HG03064 (cell line): ENCODE measurements at regions not wholly inside any gene's neighbourhood (a gene's known extent, or its start where the extent isn't known, plus 50 kb on each side); places are given as distances from the start of the nearest gene placed in this dataset.
"Not testable (repeated sequence)": the region's sequence is repeated elsewhere in the genome, so short reads cannot be mapped to it uniquely, and the experiment has no call there.

Source experiments
- ATAC-seq: cut with Tn5 transposase; IDR thresholded peaks from one replicate; pipeline ENCODE4 v1.9.1; 2021; ENCODE audit warnings: low read depth; ENCODE audit not compliant: unreplicated experiment

DNA sequence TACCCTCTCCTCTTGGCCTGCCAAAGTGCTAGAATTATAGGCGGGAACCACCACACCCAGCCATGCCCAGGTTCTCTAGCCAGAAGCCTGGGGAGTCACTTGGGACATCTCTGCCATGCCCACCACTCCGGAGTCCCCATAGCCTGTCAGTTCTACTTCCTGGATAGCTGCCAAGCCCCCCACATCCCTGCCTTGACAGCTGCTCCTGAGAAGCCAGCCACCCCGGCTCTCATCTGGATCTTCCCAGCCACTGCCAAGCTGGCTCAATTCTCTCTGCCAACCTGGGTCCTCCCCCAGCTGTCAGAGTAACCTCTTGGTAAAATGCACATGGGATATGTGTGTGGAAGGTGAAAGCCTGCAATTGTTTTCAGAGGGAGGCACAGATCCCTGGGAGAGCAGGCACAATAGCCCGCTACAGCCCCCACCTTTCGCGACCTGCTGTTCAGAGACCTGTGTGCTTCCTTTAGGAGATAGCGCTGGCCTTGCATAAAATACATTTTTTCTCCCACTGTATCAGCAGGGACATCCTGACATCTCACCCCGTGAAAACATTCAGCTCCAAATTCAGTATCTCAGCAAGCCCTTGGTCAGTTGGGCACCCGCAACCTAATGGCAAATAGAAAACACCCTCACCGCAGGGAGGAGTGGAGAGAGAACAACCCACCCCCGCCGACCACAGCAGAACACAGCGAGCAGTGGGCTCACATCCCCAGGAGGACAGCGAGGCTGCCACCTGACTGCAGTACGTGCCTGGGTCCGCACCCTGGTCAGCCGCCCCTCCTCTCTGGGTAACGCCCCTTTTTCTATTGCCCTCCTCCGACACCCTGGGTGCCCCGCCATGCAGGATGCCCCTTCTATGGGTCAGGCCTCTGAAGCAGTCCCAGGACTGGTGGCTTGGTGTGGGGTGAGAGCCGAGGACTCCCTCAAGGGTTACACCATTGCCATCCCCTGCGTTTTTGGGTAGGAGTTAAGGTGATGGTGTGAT lies 1342.2 kb downstream of the BRD1 start:
- no peak for ATAC-seq

DNA sequence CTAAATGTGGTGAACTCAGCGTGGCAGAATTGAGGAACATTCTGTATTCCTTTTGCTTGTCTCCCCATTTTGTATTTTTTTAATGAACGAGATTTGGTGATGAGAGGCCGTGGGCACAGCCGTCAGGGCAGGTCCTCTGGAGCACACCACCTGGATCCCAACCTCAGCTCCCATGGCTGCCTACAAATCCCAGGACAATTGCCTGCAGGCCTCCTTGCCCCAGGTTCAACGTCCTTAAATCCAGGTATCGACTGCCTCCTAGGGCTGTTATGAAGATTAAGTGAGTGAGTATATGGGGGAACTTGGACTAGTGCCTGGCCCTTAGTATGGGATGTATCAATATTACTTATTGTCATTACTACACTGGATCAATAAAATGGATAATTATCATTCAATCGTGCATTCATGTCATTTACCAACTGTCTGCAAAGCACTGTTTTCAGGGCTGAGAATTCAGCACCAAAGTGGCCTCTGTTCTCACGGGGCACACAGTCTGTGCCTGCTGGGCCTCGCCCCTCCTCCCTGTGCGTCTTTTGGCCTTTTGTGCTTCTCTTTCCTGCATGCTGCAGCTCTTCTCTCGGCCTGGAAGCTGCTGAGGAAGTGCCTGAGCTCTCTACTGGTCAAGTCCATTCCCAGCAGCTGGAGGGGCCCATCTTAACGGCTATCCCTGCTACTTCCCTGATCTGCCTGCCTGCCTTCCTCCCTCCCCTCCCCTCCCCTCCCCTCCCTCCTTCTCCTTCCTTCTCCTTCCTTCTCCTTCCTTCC lies 1343.7 kb downstream of the BRD1 start:
- no peak for ATAC-seq

DNA sequence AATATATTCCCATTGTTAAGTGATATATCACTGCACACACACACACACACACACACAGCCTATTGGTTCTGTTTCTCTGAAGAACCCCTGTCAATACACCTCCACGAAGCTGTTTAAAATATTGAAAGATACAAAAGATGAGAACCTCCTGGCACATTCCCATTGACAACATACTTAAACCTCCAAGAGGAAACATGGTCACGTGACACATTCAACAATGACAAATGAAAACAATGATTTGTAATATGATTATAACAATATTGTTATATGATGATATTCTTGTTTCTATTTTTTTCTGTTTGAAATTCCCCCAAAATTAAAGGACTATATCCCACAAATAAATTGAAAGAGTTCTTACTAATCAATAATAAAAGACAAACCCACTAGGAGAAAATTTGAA lies 1344.9 kb downstream of the BRD1 start:
- ATAC-seq: no peak

DNA sequence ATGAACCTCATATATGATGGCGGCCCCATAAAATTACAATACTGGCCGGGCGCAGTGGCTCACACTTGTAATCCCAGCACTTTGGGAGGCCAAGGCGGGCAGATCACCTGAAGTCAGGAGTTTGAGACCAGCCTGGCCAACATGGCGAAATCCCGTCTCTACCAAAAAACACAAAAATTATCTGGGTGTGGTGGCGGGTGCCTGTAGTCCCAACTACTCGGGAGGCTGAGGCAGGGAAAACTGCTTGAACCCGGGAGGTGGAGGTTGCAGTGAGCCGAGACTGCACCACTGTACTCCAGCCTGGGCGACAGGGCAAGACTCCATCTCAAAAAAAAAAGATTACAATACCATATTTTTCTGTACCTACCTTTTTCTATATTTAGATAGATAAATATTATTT lies 1345.5 kb downstream of the BRD1 start:
- not testable (repeated sequence) for ATAC-seq

DNA sequence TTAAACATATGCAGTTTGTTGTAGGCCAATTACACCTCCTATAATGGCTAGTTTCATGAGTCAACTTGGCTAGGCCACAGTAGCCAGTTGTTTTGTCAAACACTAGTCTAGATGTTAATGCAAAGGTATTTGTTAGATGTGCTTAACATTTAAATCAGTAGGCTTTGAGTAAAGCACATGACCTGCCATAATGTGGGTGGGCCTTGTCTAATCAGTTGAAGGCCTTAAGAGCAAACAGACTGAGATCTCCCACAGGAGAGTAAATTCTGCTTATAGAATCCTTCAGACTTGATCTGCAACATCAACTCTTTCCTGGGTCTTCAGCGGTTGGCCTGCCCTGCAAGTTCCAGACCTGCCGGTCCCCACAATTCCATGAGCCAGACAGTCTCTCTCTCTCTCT lies 1345.9 kb downstream of the BRD1 start:
- no peak for ATAC-seq

DNA sequence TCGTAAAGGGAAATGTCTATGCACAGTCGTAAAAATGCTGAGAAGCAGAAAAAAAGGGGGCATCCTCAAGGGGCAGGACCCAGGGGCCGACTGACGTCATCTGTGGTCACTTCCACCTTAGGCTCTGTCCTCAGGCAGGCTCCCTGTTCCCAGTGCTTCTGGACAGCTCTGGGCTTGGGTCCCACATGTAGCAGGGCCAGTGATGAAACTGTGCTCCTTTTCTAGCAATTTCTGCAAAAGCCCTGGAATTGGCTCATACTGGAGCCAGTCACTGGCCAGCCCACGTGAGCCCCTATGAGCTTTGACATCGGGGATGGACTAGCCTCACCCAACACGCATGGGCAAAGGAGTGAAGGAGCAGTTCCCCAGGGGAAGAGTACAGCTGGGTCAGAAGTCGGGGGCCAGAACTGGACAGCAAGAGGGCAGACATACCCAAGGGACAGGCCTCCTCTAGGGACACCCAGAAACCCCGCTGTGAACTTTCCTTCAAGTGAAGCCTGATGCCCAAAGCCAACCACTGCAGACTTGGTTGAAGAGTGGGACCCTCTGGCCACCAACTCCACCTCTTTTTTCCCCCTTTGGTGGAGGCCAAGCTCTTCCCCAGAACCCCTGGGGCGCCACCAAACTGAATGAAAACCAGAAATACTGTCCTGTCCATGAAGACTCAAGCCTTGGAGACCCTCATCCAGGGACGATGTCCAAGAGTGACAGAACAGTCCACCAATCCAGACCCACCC lies 1349.0 kb downstream of the BRD1 start:
- no peak for ATAC-seq

DNA sequence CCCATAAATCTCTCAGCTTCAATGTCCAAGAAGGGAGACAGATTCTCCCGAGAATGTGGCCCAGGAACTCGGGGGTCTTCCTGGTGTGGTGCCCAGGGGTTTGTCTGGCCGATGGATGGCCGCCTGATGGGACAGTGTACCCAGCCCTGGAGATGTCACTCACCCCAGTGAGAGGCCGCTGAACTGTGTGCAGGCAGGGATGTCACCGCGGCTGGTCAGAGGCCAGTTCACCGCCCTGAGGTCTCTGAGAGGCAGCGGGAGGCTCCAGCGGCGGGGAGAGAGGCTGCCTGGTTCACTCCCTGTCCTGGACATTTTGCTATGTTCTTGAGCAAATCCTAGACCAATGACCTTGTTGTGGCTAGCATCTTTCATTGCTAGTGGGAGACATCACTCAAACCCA lies 1349.5 kb downstream of the BRD1 start:
- ATAC-seq: no peak

DNA sequence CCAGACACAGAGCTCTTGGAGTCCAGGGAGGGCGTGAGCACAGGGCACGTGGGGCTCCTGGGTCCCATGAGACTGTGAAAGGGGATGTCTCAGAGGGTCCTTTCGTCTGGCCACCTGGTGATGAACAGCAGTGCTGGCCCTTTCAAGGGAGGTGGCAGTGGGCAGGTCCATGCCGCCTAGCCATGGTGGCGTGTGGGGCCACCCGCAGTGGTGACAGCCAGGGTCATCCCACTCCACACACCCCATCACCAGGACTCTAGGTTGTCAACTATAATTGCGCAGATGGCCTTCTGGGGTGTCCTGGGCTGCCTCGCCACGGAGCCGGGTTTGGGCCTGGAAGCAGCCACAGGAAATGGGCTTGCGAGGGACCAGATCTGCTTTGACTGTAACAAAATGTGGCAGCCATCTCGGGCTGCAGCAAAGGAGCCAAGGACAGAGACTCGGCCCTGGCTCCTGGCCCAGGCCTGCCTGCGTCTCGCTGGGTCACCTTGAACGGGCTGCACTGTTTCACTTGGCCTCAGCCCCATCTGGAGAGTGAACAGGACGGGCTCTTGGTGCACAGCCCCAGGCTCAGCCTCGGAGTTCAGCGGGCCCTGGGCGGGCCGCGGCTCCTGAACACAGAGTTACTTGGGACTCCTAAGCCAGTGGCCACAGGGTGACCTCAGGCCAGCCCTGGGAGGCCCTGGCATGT lies 1350.5 kb downstream of the BRD1 start:
- no peak for ATAC-seq

DNA sequence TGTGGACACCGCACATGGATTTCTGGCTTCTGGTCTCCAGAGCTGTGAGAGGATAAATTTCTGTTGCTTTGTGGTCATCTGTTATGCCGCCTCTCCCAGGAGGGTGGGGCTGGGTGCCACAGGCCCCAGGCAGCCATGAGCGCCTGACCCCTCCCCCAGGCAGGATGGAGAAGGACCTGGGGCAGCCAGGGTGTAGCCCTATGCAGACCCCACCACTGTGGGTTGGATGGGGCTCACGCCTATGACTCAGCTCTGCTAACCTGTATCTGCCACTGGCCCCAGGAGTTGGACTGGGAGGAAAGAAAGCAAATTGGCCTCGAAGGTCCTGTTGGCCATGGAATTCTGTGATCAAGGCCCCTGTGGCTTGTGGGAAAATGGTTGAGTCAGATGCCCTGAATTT lies 1351.1 kb downstream of the BRD1 start:
- ATAC-seq: no peak

DNA sequence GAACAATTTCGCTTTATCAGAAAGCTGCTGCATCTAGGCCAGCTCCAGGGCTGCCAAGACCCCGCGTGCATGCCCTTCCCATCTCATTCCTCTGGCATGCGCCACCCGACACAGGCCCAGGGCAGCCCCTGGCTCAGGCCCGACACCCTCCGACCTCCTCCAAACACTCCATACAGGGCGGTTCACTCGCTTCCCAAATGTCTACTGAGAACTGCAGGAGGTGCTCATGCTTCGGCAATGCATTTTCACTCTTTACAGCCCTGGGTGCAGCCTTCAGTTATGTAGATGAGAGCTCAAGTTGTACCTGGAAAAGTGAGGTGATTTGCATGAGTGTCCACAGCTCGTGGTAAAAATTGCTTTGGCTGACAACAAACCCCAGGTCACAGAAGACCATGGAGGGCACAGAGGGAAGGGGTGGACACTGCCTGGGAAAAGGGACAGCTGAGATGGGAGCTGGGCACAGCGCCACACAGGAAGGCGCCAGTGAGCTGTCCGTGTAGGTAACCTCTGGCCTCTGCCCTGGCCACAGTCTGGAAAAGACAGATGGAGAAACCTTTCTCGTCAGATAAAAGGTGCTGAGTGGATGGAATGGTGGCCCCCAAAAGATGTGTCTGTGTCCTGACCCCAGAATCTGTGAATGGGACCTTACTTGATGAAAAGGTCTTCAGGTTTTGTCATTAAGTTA lies 1351.9 kb downstream of the BRD1 start:
- ATAC-seq: no peak

DNA sequence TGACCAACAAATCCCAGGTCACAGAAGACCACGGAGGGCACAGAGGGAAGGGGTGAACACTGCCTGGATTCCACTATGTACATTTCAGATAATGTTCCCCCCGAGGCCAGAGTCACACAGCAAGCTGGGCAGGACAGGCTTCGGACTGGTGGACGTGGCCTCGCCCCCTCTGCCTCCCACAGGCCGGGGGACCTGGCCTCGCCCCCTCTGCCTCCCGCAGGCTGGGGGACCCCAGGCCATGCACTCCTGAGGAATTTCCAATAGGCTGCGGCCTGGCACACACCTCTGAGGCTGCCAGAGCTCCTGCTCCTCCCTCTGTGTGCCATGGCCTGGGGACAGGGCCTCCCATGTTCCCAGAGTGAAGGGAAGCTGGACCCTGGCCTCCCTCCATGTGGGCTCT lies 1352.8 kb downstream of the BRD1 start:
- ATAC-seq: no peak

DNA sequence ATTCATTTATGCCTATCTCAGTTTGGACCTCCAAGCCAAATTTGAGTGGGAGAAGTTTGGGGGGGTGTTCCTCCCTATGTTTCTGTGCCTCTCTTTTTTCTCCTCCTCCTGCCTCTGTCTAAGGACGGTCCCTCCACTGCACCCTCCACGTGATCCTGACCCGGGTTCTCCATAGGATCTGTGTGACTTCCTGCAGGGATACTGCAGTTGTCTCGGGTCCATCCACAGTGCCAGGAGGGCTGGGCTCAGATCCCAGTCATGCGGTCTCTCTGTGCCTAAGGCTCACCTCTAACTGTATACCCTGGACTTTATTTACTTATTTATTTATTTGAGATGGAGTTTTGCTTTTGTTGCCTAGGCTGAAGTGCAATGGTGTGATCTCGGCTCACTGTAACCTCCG lies 1354.5 kb downstream of the BRD1 start:
- no peak for ATAC-seq

DNA sequence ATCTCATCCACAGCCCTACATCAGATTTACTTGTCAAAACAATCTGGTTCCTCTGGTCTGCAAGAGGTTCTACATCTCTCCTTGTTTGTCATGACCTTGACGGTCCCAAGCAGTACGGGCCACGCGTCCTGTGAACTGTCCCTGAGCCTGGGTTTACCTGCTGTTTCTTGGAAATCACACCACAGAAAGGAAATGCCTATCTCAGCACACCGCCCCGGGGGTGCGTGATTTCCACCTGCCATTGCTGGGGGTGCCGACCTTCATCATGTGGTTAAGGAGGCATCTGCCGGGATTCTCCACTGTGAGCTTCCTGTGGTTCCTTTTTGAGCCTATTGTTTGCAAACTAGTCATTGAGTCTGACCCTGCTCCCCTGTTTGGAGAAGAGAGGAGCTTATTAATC lies 1363.4 kb downstream of the BRD1 start:
- no peak for ATAC-seq

DNA sequence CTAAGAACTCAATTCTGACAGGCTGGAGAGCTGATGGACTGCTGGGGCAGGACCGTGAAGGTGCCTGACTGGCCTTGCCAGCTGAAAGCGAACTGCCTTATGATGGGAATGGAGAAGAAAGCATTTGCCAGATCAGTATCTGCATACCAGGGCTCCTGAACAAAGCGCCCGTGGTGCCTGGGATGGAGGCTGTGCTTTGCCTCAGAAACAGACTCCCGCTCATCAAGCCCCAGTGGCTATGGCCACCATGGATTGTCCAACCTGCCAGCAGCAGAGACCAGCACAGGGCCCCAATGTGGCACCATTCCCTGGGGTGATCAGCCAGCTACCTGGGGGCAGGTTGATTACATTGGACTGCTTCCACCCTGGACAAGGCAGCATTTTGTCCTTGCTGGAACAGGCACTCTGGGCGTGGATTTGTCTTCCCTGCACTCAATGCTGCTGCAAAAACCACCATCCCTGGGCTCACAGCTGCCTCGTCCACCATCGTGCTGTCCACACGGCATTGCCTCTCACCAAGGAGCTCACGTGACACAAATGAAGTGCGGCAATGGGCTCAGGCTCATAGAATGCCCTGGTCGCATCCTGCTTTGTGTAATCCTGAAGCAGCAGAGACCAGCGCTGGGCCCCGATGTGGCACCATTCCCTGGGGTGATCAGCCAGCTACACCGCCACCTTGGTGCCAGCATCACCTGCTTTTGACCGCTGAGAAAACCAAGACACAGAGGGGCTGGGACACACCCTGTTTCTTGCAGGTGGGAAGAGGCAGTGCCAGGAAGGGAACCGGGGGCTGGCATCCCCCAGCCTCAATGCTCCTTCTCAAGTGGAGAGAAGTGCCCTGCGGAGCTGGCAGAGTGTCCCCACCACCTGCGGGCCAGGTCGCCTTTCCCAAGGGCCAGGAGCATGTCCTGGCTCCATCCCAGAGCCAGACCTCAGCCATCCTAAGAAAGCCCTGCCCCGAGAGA lies 1367.5 kb downstream of the BRD1 start:
- ATAC-seq: no peak

DNA sequence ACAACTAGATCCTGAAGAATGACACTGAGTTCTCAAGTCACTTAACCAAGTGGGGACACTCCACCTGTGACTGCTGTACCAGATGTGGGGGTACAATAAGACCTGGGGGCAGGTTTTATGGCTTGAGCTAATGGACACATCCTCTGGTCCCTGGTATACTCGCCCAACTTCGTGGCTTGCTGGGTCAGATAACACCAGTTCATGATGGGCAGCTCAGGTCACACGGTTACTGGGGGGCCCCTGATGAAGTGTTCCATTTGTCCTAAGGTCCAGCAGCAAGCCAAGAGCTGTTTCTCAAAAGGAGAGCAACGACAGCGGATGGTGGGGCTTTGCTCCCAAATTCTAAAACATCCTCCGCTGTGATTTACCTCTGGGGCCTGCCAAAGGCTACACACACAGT lies 1368.4 kb downstream of the BRD1 start:
- no peak for ATAC-seq

DNA sequence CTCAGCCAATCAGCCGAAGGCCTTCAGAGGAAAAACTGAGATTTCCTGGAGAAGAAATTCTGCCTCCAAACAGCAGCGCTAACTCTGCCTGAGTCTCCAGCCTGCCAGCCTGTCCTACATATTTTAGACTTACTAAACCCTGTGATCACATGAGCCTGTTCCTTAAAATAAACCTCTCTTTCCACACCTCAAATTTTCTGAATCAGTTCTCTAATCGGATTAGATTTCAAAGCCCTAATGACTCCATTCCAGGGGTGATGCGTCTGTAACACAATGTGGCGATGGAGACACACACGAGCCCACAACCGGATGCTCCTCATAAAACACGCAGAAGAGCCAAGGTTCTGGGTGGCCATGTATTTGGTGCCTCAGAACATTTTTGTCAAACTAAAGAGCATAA lies 1371.2 kb downstream of the BRD1 start:
- ATAC-seq: no peak

DNA sequence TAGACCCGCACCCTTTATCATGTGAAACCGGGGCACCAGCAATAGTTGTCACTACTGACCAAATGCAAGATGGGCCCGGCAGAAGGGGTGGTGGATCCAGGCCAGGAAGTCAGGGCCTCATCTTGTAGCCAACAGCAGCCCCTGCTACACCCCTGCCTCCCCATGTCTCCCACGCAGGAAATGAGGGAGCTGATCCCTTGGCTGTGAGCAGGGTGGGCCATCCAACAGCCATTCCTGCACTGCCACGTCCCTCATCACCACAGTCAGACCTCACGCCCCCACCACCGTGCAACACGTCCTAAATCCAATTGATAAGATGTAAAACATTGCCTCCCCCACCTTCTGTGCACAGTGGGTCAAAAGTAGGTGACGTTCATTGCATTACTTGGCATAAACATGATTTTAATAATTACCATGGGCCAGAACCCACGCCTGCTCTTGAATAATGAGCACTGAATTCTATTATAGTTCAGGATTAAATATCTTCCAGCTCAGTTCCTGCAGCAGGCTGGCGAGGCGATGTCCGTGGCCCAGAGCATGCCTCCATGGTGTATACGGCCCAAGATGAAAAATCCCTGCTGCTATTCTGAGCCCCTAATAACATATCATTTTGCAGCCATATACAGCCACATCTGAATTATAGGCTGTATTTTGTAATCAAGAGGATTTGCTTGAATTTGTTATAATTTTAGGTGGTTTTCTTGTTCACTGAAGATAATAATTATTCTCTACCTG lies 1373.8 kb downstream of the BRD1 start:
- ATAC-seq: no peak

DNA sequence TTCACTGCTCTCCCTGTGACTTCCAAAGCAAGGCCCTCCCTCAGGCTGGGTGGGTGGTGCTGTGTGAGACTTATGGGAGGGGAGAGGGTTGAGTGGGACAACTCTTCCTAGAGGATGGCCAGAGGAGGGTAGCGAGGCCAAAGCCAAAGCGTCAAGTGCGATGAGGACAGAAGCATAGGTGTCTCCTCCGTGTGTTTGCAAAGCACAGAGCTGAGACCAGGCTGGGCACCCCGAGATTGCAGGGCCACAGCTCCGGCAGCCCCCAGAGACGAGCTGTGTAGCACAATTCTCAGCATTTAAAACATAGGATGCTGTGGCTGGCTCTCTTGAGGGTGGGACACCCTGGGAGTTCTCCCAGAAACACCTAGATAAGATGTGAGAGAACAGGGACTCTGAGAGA lies 1374.5 kb downstream of the BRD1 start:
- ATAC-seq: no peak
